Hypothalamus (tissue), 51 donors: ENCODE measurements at regions not wholly inside any gene's neighbourhood (a gene's known extent, or its start where the extent isn't known, plus 50 kb on each side); places are given as distances from the start of the nearest gene placed in this dataset.
A peak's percentile ranks its signal among the peaks of the same experiment; 100 is the strongest.
"Not testable (repeated sequence)": the region's sequence is repeated elsewhere in the genome, so short reads cannot be mapped to it uniquely, and the experiment has no call there.

Experiments
- DNase-seq, 51 donors: peaks; one replicate each; lab custom pipeline; 2025; lab: John Stamatoyannopoulos, UW

- DNase-seq = no peak
These were observed 210.2 kb upstream of the ECI2 start for GRCh38 chr6:4345543-4345942.

GRCh38 chr6:4344317-4344899 lies 209.0 kb upstream of the ECI2 start:
- DNase-seq = no peak

GRCh38 chr6:4342407-4343137 lies 207.2 kb upstream of the ECI2 start:
- no peak for DNase-seq

GRCh38 chr6:4341078-4341797 lies 205.9 kb upstream of the ECI2 start:
- no peak for DNase-seq

- no peak for DNase-seq
These were observed 205.2 kb upstream of the ECI2 start for GRCh38 chr6:4340544-4340943.

GRCh38 chr6:4338884-4339283 lies 203.5 kb upstream of the ECI2 start:
- no peak for DNase-seq

GRCh38 chr6:4336778-4337442 lies 201.5 kb upstream of the ECI2 start:
- no peak for DNase-seq

GRCh38 chr6:4336084-4336483 lies 200.7 kb upstream of the ECI2 start:
- DNase-seq = no peak

- not testable (repeated sequence) for DNase-seq
These were observed 198.9 kb upstream of the ECI2 start for GRCh38 chr6:4334158-4334740.

- no peak for DNase-seq
These were observed 192.5 kb upstream of the ECI2 start for GRCh38 chr6:4327841-4328240.

GRCh38 chr6:4324746-4325145 lies 189.4 kb upstream of the ECI2 start:
- no peak for DNase-seq

- no peak for DNase-seq
These were observed 187.9 kb upstream of the ECI2 start for GRCh38 chr6:4323322-4323721.

GRCh38 chr6:4322846-4323309 lies 187.5 kb upstream of the ECI2 start:
- no peak for DNase-seq

GRCh38 chr6:4322134-4322845 lies 186.9 kb upstream of the ECI2 start:
- no peak for DNase-seq

- DNase-seq = no peak
These were observed 185.5 kb upstream of the ECI2 start for GRCh38 chr6:4320860-4321259.

- no peak for DNase-seq
These were observed 184.8 kb upstream of the ECI2 start for GRCh38 chr6:4319981-4320683.

- DNase-seq = no peak
These were observed 182.9 kb upstream of the ECI2 start for GRCh38 chr6:4318321-4318720.

GRCh38 chr6:4316867-4317400 lies 181.6 kb upstream of the ECI2 start:
- peak in 4 of 51 donors; percentile 2 to 5 (median 3) for DNase-seq

- no peak for DNase-seq
These were observed 178.9 kb upstream of the ECI2 start for GRCh38 chr6:4314201-4314707.
